IPS-18c (cell line): ENCODE measurements at regions not wholly inside any gene's neighbourhood (a gene's known extent, or its start where the extent isn't known, plus 50 kb on each side); places are given as distances from the start of the nearest gene placed in this dataset.

ENCODE experiments used
- H3K4me3 ChIP-seq: 2 replicates; pipeline ENCODE4 v1.7.0; 2013; ENCODE audit warnings: low read depth, mild to moderate bottlenecking, low read length, moderate library complexity; ENCODE audit not compliant: insufficient read depth
- H3K9me3 ChIP-seq: one replicate; pipeline ENCODE4 v1.6.1; 2013; ENCODE audit warnings: mild to moderate bottlenecking, low read length, moderate library complexity; ENCODE audit not compliant: control insufficient read depth, insufficient read depth

- Histone ChIP-seq H3K9me3 (peaks cover 3% of the 10 kb centered on the region), H3K4me3 (no peak overlapping the region)
Observed at GRCh38 chr10:36063396-36063795, 421.3 kb upstream of the FZD8 start.

GRCh38 chr10:36057731-36058130, 415.6 kb upstream of the FZD8 start:
- Histone ChIP-seq H3K4me3 (no peak overlapping the region), H3K9me3 (no peaks in the 10 kb centered on the region)

- H3K4me3 ChIP-seq = no peak overlapping the region
- H3K9me3 ChIP-seq = no peaks in the 10 kb centered on the region
Observed at GRCh38 chr10:36057180-36057579, 415.1 kb upstream of the FZD8 start.

GRCh38 chr10:36053775-36054174, 411.7 kb upstream of the FZD8 start:
- no peaks in the 10 kb centered on the region for H3K9me3 ChIP-seq

GRCh38 chr10:36053271-36053670, 411.2 kb upstream of the FZD8 start:
- H3K9me3 ChIP-seq = no peaks in the 10 kb centered on the region
- H3K4me3 ChIP-seq = no peak overlapping the region

More at GRCh38 chr10:36053775-36054174, 411.7 kb upstream of the FZD8 start:
- no peak overlapping the region for H3K4me3 ChIP-seq

- Histone ChIP-seq H3K4me3 (no peak overlapping the region), H3K9me3 (no peaks in the 10 kb centered on the region)
Observed at GRCh38 chr10:36051500-36051991, 409.4 kb upstream of the FZD8 start.

GRCh38 chr10:36050763-36051499, 408.8 kb upstream of the FZD8 start:
- Histone ChIP-seq H3K9me3 (no peaks in the 10 kb centered on the region), H3K4me3 (no peak overlapping the region)

- no peak overlapping the region for H3K4me3 ChIP-seq
- H3K9me3 ChIP-seq = no peaks in the 10 kb centered on the region
Observed at GRCh38 chr10:36048780-36049179, 406.7 kb upstream of the FZD8 start.

- Histone ChIP-seq H3K4me3 (no peak overlapping the region), H3K9me3 (no peaks in the 10 kb centered on the region)
Observed at GRCh38 chr10:36048236-36048635, 406.1 kb upstream of the FZD8 start.

- no peak overlapping the region for H3K4me3 ChIP-seq
- no peaks in the 10 kb centered on the region for H3K9me3 ChIP-seq
Observed at GRCh38 chr10:36042135-36042534, 400.0 kb upstream of the FZD8 start.

GRCh38 chr10:36038316-36038955, 396.3 kb upstream of the FZD8 start:
- no peak overlapping the region for H3K4me3 ChIP-seq
- H3K9me3 ChIP-seq = no peaks in the 10 kb centered on the region

GRCh38 chr10:36036137-36036536, 394.0 kb upstream of the FZD8 start:
- Histone ChIP-seq H3K4me3 (no peak overlapping the region), H3K9me3 (no peaks in the 10 kb centered on the region)

- no peak overlapping the region for H3K4me3 ChIP-seq
Observed at GRCh38 chr10:36033808-36034207, 391.7 kb upstream of the FZD8 start.

GRCh38 chr10:36030516-36030915, 388.4 kb upstream of the FZD8 start:
- Histone ChIP-seq H3K9me3 (no peaks in the 10 kb centered on the region), H3K4me3 (no peak overlapping the region)

More at GRCh38 chr10:36033808-36034207, 391.7 kb upstream of the FZD8 start:
- H3K9me3 ChIP-seq = no peaks in the 10 kb centered on the region

- no peaks in the 10 kb centered on the region for H3K9me3 ChIP-seq
- H3K4me3 ChIP-seq = no peak overlapping the region
Observed at GRCh38 chr10:36026656-36027390, 384.7 kb upstream of the FZD8 start.

- no peak overlapping the region for H3K4me3 ChIP-seq
- H3K9me3 ChIP-seq = no peaks in the 10 kb centered on the region
Observed at GRCh38 chr10:36026081-36026480, 384.0 kb upstream of the FZD8 start.

GRCh38 chr10:36023939-36024338, 381.8 kb upstream of the FZD8 start:
- H3K9me3 ChIP-seq = no peaks in the 10 kb centered on the region
- no peak overlapping the region for H3K4me3 ChIP-seq

GRCh38 chr10:36021096-36021495, 379.0 kb upstream of the FZD8 start:
- Histone ChIP-seq H3K9me3 (no peaks in the 10 kb centered on the region), H3K4me3 (no peak overlapping the region)
